ENCODE measurements at regions not wholly inside any gene's neighbourhood (a gene's known extent, or its start where the extent isn't known, plus 50 kb on each side); places are given as distances from the start of the nearest gene placed in this dataset.

DNA sequence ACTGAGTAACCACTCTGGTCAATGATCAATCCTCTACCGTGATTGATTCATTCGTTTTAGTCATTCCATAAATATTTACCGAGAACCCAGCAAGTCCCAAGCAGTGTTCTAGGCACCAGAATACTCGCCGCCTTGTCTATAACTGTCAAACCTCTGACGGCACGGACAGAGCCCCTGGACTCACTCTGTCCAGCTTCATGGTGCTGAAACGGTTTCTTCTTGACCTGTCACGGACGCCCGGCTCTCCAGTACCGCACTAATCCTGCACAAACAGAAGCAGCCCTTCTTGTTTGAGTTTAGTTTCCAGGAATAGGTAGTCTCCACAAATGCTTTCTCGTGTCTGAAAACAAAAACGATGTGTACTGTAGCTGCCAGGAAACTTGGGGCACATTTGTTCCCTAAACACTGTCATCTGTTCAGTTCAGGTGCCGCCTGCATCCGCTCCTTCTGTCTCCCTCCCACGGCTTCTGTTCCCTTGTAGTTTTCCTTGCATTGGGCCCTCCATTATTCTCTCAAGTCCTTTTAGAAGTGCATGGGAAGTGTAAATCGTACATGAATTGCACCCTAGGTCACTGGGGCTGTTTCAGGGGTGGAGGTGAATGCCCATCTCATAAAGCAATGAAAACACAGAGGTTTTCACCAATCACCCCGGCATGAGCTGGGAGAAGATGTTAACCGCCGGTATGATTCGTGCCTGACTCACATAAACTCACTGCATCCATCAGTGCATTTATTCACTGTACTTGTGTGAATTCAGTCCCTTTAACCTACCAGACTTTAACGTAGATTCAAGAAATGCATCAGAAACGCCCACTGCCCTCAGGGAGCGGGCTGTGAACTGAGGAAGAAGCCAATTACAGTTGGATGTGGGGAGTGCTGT is 209.3 kb upstream of the CDH4 start:
- DNase-seq, result no peak

DNA sequence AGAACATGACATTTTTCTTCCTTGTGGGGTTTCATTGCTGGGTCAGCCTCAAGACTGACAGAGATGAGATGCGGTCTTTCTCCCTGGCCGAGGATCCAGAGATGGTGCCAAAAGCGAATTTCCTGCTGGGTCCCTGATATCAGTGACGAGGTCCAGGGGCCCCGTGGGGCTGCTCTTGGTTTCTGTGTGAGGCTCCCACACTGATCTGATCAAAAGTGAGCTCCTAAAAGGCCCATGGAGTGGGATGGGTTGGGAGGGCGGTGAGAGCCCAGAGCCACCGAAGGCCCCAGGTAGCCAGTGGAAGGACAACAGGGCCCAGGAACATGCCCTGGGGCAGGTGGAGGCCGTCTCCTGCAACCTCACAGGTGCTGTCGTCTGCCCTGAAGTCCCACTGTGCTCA is 208.4 kb upstream of the CDH4 start:
- DNase-seq, result no peak

DNA sequence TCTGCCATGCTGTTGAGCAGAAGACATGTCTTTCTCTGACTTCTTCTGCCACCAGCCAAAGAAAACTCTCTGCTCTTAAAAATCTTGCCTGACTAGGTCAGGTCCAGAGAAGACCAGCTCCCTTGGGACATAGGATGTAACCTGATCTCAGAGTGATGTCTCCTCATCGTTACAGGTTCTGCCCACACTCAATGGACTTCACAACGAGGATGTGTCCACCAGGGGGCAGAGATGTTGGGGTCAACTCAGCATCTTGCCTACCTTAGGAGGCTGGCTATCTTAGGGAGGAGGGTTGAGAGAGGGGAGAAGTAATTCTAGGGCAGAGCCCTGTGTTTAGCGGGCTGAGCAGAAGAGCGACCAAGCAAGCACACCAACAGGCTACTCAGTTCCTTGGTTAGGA is 207.6 kb upstream of the CDH4 start:
- DNase-seq, result no peak

DNA sequence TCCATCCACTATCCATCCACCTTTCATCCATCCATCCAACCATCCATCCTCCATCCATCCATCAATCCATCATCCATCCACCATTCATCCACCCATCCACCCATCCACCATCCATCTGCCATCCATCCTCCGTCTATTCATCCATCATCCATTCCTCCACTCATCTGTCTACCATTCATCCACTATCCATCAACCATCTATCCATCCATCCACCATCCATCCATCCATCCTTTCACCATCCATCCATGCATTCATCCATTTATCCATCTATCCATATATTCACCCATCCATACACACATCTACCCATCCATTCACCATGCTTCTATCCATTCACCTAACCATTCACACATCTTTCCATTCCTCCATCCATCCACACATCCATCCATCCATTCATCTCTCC is 207.0 kb upstream of the CDH4 start:
- no peak for DNase-seq

DNA sequence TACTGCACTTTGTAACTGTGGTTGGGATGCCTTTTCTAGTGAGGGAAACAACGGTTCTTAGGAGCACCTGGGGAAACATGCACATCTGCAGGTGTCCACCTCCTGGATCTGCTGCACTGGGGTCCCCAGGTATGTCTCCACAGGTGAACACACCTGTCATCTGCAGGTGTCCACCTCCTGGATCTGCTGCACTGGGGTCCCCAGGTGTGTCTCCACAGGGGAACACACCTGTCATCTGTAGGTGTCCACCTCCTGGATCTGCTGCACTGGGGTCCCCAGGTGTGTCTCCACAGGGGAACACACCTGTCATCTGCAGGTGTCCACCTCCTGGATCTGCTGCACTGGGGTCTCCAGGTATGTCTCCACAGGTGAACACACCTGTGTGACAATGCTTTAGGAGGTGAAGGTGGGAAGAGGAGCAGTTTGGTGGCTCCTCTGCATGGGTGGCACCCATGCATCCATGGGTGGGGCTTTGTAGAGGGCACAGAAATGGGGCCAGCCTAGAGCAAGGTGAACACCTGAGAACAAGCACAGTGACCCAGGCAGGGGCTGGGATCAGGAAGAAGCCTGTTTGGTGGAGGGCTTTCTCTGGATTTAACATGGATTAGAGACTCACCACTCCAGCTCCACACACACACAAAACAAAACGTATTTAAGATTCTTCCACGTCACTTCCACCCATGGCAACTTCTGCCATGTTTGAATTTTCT is 206.0 kb upstream of the CDH4 start:
- no peak for DNase-seq

DNA sequence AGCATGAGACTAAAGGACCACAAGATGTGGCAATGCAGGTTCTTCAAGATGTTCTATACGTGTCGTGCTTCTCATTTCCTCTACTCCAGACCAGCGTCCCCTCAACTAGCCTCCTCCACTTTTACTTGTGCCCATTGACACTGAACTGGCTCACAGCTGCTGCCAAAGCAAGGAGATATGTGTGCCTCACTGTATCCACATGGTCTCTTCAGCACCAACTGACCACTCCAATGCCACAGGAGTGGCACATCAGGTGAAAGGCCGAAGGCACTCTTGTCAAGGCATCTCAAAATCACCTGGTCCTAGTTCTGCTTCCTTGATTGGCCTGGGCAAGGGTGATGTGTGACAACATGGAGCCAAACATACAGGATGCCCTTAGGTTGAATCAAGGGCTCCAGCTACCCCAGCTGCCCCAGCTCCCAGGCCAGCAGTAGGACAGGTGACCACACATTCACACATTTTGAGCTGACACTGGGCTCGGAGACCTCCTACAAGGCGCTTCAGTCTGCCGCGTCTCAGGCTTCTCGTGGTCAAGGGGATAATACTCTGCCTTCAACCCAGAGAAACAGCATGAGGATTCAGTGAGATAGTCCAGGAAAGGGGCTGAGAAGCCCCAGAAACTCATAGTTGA is 205.2 kb upstream of the CDH4 start:
- DNase-seq, result no peak

DNA sequence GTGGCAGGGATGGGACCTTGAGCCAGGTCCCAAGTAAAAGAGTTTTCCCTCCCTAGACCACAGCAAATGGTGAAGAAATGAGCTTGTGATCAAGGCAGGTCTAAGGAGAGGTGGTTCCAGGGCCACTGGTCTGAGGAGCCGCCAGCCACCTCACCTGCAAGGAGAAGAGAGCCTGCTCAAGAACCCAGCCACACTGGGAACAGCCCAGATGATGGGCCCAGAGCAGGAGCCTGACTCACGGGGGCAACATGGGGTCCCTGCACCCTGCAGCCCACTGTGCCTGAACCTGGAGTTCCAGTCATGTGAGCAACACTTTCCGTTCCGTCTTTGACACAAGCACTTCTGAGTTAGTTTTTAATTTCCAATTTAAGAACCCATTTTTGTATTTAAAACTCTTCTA is 204.5 kb upstream of the CDH4 start:
- DNase-seq, result no peak

DNA sequence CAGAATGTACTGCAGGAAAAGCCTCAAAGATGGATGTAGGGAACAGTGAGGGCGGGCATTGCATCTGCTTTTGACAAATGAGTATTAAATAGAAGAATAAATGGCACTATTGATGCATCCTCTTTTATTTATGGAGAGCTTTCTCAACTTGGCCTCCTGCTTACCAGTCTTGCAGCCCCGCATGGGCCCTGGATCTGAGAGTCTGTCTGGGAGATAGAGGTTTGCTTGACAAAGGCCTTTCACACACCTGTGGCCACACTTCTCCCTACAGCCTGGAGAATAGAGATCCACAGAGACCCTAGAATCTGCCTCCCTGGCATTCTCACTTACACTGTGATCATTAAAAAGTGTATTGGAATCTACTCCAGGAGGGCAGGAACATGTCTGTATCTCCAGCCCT is 203.8 kb upstream of the CDH4 start:
- DNase-seq, result no peak

DNA sequence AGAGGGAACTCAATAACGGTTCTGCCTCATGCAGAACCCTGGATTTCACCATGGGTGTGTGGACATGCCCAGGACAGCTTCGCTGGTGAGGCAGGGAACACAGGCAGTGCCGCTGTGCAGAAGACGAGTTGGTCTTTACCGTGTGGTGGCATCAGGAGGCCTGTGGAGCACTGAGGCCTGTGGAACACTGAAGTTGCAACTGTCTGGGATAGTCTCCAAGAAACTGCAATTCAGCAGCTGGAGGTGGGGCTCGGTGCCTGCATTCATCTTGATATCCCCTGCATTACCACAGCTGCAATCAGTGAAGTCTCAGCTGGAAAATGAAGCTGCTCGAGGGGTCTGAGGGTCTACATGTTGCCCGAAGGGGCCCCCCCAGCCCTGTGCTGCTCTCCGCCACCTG is 202.4 kb upstream of the CDH4 start:
- DNase-seq, result no peak

DNA sequence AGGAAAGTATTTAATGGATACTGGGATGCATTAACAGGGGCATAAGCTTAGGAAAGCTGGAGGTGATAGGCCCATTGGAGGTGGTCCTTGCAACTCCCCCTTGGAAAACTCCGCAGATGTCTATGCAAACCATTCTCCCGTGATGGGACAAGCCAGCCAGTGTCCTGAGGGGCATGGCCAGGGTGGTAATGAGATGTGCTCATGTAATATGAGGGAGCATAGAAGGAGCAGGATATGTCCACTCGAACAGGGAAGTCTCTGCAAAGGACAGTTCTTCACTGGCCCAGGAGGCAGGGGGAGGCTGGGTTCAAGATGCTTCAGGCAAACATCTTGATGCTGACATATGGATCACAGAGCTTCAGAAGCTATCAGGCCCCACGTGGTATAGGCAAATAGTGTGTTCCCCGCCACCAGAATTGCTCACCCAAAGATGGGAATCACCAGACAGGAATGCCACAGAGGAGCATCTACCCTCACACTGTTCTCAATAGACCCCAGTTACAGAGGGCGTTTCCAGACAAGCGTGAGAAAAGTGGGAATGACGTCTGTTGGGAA is 201.6 kb upstream of the CDH4 start:
- no peak for DNase-seq

DNA sequence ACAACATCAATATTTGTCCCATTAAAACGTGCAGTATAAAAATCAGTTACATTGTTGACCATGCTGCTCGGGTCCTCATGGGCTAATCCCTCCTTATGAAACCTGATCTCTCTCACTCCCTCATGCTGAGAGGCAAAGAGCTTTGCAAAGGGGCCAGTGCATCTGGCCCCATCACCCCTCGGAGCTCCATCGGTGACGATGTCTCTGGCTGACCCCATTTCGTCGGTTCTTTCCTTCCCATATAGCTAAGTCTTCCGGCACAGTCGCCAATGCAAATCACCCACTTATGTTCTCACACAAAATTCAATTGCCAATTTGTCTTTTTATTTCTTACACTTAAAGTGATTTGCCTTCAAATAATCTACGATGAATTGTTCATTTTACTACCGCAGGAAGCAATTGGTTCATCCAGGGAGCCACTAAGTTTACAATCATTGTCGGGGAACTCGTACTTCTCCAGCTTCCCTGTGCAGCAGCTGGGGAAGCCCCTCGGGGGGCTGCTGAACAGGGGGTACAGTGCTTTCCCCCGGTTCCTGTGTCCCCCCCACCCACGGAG is 199.8 kb upstream of the CDH4 start:
- no peak for DNase-seq

DNA sequence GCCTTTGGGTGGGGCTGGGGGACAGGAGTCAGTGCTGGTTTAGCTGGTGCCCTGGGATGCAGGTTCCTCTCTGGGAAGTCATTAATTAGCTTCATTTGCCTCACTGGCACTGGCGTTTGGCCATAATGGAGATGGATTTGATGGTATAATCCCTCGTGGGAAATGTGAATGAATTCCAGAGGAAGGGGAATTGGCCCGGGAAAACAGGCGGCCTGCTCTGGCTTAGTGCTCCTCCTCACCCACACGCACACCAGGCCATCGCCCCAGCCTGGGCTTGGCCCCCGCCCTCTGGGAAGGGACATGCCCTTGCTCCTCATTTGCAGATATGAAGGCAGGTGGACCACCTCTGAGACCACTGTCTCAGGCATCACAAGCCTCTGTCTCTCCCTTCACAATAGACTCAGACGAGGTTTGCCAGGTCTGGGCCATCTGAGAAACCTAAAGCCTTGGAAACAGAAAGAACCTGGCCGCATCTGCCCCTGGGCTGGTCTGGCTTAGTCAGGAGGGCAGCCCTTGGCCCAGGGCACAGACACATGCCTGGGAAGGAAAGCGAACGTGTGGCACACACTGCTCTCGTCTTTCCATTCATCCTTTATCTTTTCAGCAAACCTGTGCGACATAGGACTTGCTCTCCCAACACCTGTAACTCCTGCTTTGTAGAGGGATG is 199.2 kb upstream of the CDH4 start:
- DNase-seq, result no peak

DNA sequence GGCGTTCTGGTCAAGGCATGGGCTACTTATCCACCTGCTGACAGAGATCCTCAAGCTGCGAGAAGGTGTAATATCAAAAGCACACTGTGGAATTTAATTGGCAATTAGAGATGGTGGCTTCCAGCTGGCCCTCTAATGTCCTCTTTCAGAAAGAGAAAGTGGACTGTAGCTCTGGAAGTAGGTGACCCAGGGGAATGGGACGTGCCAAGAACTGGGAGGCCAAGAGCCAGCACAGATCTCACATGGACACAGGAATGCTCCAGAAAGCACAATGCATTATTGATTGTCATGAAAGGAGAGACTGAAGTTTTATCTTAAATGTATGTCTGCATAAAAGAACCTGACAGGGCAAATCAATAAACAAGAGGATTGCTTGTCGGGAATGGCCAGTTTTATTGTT is 198.6 kb upstream of the CDH4 start:
- DNase-seq, result no peak

DNA sequence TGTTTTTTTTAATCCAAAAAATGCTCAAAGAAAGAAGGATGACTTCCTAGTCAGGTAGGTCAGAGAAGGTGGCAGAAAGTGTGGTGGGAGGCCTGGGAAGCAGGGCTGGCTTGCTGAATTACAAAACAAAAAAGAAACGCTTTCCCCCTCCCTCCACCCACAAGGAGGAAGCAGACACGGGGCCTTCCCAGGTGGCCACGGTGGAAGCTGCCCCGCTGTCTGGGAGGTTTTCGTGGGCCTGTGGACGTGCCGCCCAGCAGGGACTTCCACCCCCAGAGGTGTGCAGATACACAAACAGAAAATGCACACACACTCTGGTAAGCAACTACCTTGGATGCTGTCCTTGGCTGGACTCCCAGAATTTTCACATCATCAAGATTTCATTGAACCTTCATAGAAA is 198.2 kb upstream of the CDH4 start:
- DNase-seq, result no peak

DNA sequence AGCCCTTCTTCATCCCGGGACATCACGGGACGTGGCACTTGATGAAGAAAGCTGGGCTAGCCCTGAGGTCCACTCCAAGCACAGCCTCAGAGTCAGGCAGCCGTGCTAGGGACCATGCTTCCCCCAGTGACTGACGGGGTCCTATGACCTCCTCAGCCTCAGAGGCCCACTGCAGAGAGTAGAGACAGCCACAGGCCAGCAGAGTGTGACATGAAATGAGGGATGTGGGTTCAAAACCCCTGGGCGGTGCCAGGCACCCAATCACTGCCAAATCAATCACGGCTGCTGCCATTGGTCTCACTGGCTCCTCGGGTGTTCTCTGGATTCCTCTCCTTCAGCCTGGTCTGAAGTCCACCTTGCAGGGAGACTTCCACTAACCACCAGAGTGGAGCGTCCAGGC is 197.7 kb upstream of the CDH4 start:
- DNase-seq, result no peak

DNA sequence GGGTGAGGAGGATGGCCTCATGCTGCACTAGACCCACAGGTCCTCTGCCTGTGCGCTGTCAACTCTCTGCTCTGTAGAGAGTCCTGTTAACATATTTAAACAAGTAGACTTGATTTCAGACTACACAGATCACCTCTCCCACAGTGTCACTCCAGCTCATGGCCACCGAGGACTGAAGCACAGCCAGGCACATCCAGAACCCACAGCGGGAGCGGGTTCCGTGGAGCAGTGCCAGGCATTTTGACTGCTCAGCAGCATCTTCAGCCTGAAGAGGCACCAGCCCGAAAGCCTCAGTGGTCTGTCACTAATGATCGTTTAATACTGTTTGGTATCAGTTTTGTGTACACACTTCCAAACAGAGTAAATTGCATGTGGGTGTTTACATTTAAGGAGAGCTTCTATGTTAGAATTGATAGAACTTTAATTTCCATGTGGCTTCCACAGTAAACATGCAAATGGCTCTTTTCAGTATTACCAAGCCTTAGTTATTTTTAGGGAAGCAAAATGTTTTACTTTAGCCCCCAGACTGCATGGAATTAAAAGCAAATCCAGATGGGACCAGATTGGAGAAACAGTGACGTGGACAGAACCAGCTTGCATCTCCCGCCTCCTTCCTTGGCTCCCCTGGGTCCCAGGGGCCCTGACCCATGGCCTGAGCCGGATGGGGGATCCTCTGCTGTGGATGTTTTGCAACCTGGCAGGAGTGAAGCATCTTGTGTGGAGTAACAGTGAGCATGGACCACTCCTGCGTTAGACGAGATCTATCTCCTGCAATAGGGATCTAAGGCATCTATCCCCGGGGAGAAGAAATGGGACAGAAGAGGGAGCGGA is 196.7 kb upstream of the CDH4 start:
- no peak for DNase-seq

DNA sequence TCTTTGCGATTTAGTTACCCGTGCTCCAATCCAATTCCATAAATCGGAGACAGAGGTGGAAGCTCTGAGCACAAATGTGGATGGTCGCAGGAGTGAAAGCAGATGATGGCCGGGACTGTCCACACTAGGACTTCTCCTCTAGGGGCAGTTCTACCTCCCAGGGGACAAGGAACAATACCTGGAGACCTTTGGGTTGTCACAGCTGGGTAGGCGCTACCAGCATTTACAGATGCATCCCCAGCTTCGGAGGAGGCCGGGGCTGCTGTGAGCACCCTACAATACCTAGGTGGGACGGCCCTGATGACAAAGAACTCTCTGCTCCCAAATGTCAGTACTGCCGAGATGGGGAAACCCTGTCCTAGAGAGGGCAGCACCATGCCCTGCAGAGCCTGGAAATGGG is 195.9 kb upstream of the CDH4 start:
- DNase-seq, result no peak

DNA sequence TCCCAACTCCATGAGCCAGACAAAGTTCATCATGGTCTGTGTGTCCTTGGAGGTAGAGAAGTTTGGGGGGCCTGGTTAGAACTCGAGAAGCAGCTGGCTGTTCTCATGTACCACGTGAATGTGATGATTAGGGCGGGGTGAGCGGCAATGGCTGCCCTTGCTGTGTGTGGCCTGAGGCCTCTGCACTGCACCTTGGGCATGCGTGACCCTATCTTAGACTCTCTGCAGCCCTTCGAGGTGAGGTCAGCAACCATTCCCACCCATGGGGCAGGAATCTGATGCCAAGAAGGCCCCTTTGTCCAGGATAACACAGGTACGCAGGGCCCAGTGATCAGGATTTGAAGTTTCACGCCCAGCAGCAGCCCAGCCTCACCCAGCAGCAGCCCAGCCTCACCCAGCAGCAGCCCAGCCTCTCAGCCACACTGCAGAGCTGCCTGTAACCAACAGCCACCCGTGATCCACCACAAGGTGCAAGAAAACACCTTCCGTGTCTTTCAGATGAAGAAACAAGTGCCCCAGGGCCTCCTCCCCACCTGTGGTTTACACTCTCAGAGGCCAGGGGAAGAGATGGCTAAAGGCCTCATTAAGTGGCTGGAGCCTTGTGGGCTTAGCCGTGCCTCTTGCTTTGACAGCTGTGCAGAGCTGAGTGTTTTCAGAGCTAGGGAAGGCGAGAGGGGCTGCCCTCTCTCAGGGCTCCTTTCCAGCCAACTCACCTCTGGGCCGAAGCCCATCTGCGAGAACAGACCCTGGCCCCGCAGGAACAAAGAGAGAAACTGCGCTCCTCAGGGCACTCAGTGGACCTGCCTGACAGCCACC is 195.2 kb upstream of the CDH4 start:
- no peak for DNase-seq

DNA sequence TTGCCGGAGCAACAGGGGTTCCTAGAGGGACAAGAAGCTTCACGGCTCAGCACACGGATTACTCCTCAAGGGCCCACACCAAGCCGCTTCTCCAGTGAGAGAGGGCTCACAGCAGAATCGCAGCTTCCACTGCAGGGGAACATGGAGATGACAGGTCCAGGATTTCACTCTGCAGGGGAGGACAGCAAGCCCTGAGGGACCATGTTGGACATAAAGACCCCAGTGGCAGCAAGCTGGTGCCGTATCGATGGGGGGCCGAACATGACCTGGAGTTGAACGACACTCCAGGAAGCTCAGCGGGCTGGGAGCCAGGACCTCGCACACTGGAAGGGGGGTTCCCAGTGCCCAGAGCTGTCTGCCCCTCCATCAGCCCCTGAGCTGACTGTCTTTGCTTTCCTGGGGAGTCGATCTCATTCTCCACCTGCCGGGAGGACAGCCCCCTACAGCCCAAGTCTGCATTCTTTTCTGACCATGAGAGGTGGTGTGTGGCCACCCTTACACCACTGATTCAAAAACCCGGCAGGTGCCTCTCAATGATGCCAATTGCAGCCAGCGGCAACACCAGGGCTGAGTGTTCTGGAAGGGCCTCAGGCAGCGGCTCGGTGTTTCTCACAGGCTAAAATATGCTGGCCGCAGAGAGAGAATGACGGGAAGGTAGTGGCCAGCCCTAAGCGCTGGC is 194.5 kb upstream of the CDH4 start:
- no peak for DNase-seq

DNA sequence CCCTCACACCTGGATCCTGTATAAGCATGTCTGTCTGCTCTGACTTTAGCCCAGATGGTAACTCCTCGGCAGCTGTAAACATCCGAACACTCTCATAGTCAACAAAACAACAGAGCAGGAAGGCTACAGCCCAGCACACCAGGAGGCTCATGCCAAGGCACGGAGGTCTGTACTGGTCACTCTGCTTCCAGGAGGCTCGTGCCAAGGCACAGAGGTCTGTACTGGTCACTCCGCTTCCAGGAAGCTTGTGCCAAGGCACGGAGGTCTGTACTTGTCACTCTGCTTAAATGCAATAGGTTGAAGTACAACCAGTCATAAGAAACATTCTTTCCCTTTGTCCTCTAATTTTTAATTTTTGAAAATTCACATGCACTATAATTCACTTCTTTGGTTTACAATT is 190.1 kb upstream of the CDH4 start:
- no peak for DNase-seq

Data from right hindlimb (tissue), 1 donor.